HG03064 (cell line): ENCODE measurements at regions not wholly inside any gene's neighbourhood (a gene's known extent, or its start where the extent isn't known, plus 50 kb on each side); places are given as distances from the start of the nearest gene placed in this dataset.

Experiments used
- ATAC-seq: cut with Tn5 transposase; IDR thresholded peaks from one replicate; pipeline ENCODE4 v1.9.1; 2021; ENCODE audit warnings: low read depth; ENCODE audit not compliant: unreplicated experiment

GRCh38 chr3:103047640-103048039, 612.8 kb downstream of the ZPLD1 start:
- no peak for ATAC-seq

GRCh38 chr3:103048068-103048722, 613.4 kb downstream of the ZPLD1 start:
- ATAC-seq: no peak

- ATAC-seq: no peak
These were observed 617.5 kb downstream of the ZPLD1 start for GRCh38 chr3:103052236-103052830.

GRCh38 chr3:103055021-103055520, 620.3 kb downstream of the ZPLD1 start:
- ATAC-seq: no peak

GRCh38 chr3:103056542-103056941, 621.7 kb downstream of the ZPLD1 start:
- ATAC-seq: no peak

GRCh38 chr3:103057003-103057402, 622.2 kb downstream of the ZPLD1 start:
- ATAC-seq: no peak

GRCh38 chr3:103057487-103057886, 622.7 kb downstream of the ZPLD1 start:
- ATAC-seq: no peak

- no peak for ATAC-seq
These were observed 624.6 kb downstream of the ZPLD1 start for GRCh38 chr3:103059432-103059831.

- no peak for ATAC-seq
These were observed 625.4 kb downstream of the ZPLD1 start for GRCh38 chr3:103060242-103060641.

- ATAC-seq: no peak
These were observed 633.1 kb downstream of the ZPLD1 start for GRCh38 chr3:103067963-103068362.

GRCh38 chr3:103075282-103075681, 640.5 kb downstream of the ZPLD1 start:
- no peak for ATAC-seq

- ATAC-seq: no peak
These were observed 643.1 kb downstream of the ZPLD1 start for GRCh38 chr3:103077910-103078309.

GRCh38 chr3:103082501-103082900, 647.7 kb downstream of the ZPLD1 start:
- no peak for ATAC-seq

- ATAC-seq: no peak
These were observed 649.2 kb downstream of the ZPLD1 start for GRCh38 chr3:103083848-103084631.

GRCh38 chr3:103085465-103085864, 650.6 kb downstream of the ZPLD1 start:
- no peak for ATAC-seq

GRCh38 chr3:103089758-103090157, 654.9 kb downstream of the ZPLD1 start:
- no peak for ATAC-seq

- ATAC-seq: no peak
These were observed 670.4 kb downstream of the ZPLD1 start for GRCh38 chr3:103105206-103105605.

- ATAC-seq: no peak
These were observed 677.5 kb downstream of the ZPLD1 start for GRCh38 chr3:103112273-103112672.

GRCh38 chr3:103126115-103126514, 691.3 kb downstream of the ZPLD1 start:
- ATAC-seq: no peak

GRCh38 chr3:103127098-103127630, 692.3 kb downstream of the ZPLD1 start:
- ATAC-seq: no peak

GRCh38 chr3:103127737-103128136, 692.9 kb downstream of the ZPLD1 start:
- peak; percentile 93 for ATAC-seq
